CD14-positive monocyte (primary cell): ENCODE measurements at regions not wholly inside any gene's neighbourhood (a gene's known extent, or its start where the extent isn't known, plus 50 kb on each side); places are given as distances from the start of the nearest gene placed in this dataset.
"Not testable (repeated sequence)": the region's sequence is repeated elsewhere in the genome, so short reads cannot be mapped to it uniquely, and the experiment has no call there.

ENCODE experiments used
- DNase-seq, 3 donors: peaks; one replicate each; pipeline ENCODE4 v3.0.0-alpha.2; 2011 to 2022
- H2AFZ ChIP-seq: 2 replicates; pipeline ENCODE4 v1.6.0; 2012; ENCODE audit warnings: mild to moderate bottlenecking, low read depth, low read length, inconsistent platforms; ENCODE audit not compliant: insufficient read depth, poor library complexity, severe bottlenecking
- H3K27ac ChIP-seq, 2 donors: 1 replicate in 1 of 2; 2 replicates in 1 of 2; pipeline ENCODE4 v1.5.1; 2012 to 2013; ENCODE audit warnings: low read length in 2 of 2, control low read depth in 1 of 2, inconsistent platforms in 1 of 2, low read depth in 1 of 2, mild to moderate bottlenecking in 1 of 2
- H3K27me3 ChIP-seq, 2 donors: one replicate each; pipeline versions ENCODE4 v1.6.0 to v1.6.1; 2011 to 2013; ENCODE audit warnings: low read length in 2 of 2; ENCODE audit not compliant: control insufficient read depth in 2 of 2, insufficient read depth in 2 of 2
- H3K36me3 ChIP-seq, 2 donors: replicated peaks in 1 of 2; 1 replicate in 1 of 2; 2 replicates in 1 of 2; pipeline versions ENCODE4 v1.5.1 to v1.6.1; 2012 to 2013; ENCODE audit warnings: low read length in 2 of 2, control low read depth in 1 of 2, inconsistent platforms in 1 of 2, mild to moderate bottlenecking in 1 of 2; ENCODE audit not compliant: insufficient read depth in 2 of 2, control insufficient read depth in 1 of 2
- H3K4me1 ChIP-seq, 2 donors: 1 replicate in 1 of 2; 2 replicates in 1 of 2; pipeline versions ENCODE4 v1.5.1 to v1.6.1; 2012 to 2013; ENCODE audit warnings: low read length in 2 of 2, control low read depth in 1 of 2, inconsistent platforms in 1 of 2, mild to moderate bottlenecking in 1 of 2, moderate library complexity in 1 of 2; ENCODE audit not compliant: insufficient read depth in 2 of 2, control insufficient read depth in 1 of 2
- H3K4me2 ChIP-seq: replicated peaks from 2 replicates; pipeline ENCODE3; 2012; ENCODE audit warnings: low read length, moderate library complexity, mild to moderate bottlenecking; ENCODE audit not compliant: poor library complexity, severe bottlenecking; ENCODE audit errors: extremely low read depth
- H3K4me3 ChIP-seq, 3 experiments: fragments of 200-600 bp in 1 of 3; sonication (generic) in 1 of 3; replicated peaks in 1 of 3; 1 replicate in 2 of 3; 2 replicates in 1 of 3; pipeline ENCODE4 v1.5.1; 2011 to 2013; ENCODE audit warnings: low read length in 3 of 3, mild to moderate bottlenecking in 3 of 3, control low read depth in 2 of 3, low read depth in 2 of 3, inconsistent platforms in 1 of 3, moderate library complexity in 1 of 3
- H3K79me2 ChIP-seq: 2 replicates; pipeline ENCODE4 v1.6.0; 2012; ENCODE audit warnings: mild to moderate bottlenecking, control low read depth, inconsistent platforms, low read length, moderate library complexity; ENCODE audit not compliant: insufficient read depth
- H3K9ac ChIP-seq: 2 replicates; pipeline ENCODE4 v1.6.0; 2017; ENCODE audit warnings: low read length, mild to moderate bottlenecking; ENCODE audit not compliant: insufficient read depth, poor library complexity, severe bottlenecking
- H3K9me3 ChIP-seq, 2 donors: replicated peaks in 1 of 2; 1 replicate in 1 of 2; 2 replicates in 1 of 2; pipeline versions ENCODE4 v1.5.1 to v1.6.1; 2012 to 2013; ENCODE audit warnings: low read length in 2 of 2, control low read depth in 1 of 2; ENCODE audit not compliant: control insufficient read depth in 1 of 2, insufficient read depth in 1 of 2
- H4K20me1 ChIP-seq: 2 replicates; pipeline ENCODE4 v1.6.0; 2012; ENCODE audit warnings: mild to moderate bottlenecking, low read length, control low read depth, moderate library complexity; ENCODE audit not compliant: insufficient read depth
- H3K27ac Mint-ChIP-seq, 7 donors: one replicate each; pipeline ENCODE4 v1.8.0; 2020; ENCODE audit warnings: mild to moderate bottlenecking in 7 of 7, mixed read lengths in 7 of 7, moderate library complexity in 6 of 7, inconsistent platforms in 2 of 7
- H3K27me3 Mint-ChIP-seq, 3 donors: one replicate each; pipeline ENCODE4 v1.8.0; 2021 to 2022; ENCODE audit warnings: low read depth in 3 of 3, mild to moderate bottlenecking in 3 of 3, mixed read lengths in 3 of 3, moderate library complexity in 3 of 3, inconsistent platforms in 1 of 3
- H3K36me3 Mint-ChIP-seq, 2 donors: one replicate each; pipeline ENCODE4 v1.8.0; 2020; ENCODE audit warnings: mixed read lengths in 2 of 2, inconsistent platforms in 1 of 2, mild to moderate bottlenecking in 1 of 2
- H3K4me1 Mint-ChIP-seq: one replicate; pipeline ENCODE4 v1.8.0; 2020; ENCODE audit warnings: mild to moderate bottlenecking, mixed read lengths
- H3K4me3 Mint-ChIP-seq, 2 donors: one replicate each; pipeline ENCODE4 v1.8.0; 2020; ENCODE audit warnings: mild to moderate bottlenecking in 2 of 2, mixed read lengths in 2 of 2, moderate library complexity in 1 of 2
- H3K9me3 Mint-ChIP-seq, 7 donors: one replicate each; pipeline ENCODE4 v1.8.0; 2020 to 2022; ENCODE audit warnings: mixed read lengths in 7 of 7, mild to moderate bottlenecking in 6 of 7, moderate library complexity in 6 of 7, inconsistent platforms in 2 of 7
- WGBS: methylation state at CpG from one replicate; pipeline ENCODE4 v1.1.5; 2013; ENCODE audit warnings: missing lambda C conversion rate; ENCODE audit not compliant: insufficient coverage; 5-methylcytosine and 5-hydroxymethylcytosine counted together
- intact Hi-C, 2 donors: fragments of 100-400 bp; cut with micrococcal nuclease; formaldehyde crosslinking; loops; one replicate each; pipeline versions ENCODE4 v1.15.0 to v1.15.1; 2023
- TF ChIP-seq, protein P1 (sequence below): fragments of 200-600 bp; IDR thresholded peaks from one replicate; pipeline ENCODE4 v1.8.0; 2022; ENCODE audit warnings: antibody characterized with exemption, mild to moderate bottlenecking

DNA sequence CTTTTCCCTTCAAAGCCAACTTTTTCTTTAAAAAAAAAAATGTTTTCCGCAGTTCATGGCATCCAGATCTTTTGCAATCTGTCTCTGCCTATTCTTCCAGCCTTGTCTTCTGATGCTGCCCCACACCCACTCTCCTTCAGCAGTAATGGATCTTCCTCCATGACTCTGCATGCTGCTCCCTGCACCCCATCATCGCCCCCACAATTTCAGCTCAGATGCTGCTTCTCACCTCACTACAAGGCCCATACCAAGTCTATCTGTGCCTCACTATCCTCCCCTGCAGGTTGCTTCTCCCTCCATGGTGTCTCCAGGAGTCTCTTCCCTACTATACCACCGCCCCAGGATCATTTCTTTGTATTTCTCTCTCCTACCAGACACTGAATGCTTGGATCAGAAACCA is 260.6 kb downstream of the ANAPC1 start:
- Mint-ChIP-seq H3K36me3 (peaks cover 7 to 12% of the 10 kb centered on the region in 2 donors), H3K27me3 (peaks cover 0 to 2% (median 0%) of the 10 kb centered on the region in 3 donors), H3K4me3 (no peak overlapping the region), H3K9me3 (peaks cover 5 to 18% (median 10%) of the 10 kb centered on the region in 7 donors), H3K4me1 (peaks cover 67% of the 10 kb centered on the region), H3K27ac (peak overlapping the region; percentile 90 to 98 (median 96))
- no peak for DNase-seq
- peak overlapping the region; percentile 27 to 88 for H3K27ac ChIP-seq
- H3K27me3 ChIP-seq = no peaks in the 10 kb centered on the region
- no peaks in the 10 kb centered on the region for H4K20me1 ChIP-seq
- H3K4me1 ChIP-seq = peaks cover 61 to 80% of the 10 kb centered on the region in 2 donors
- TF ChIP-seq, protein P1, sequence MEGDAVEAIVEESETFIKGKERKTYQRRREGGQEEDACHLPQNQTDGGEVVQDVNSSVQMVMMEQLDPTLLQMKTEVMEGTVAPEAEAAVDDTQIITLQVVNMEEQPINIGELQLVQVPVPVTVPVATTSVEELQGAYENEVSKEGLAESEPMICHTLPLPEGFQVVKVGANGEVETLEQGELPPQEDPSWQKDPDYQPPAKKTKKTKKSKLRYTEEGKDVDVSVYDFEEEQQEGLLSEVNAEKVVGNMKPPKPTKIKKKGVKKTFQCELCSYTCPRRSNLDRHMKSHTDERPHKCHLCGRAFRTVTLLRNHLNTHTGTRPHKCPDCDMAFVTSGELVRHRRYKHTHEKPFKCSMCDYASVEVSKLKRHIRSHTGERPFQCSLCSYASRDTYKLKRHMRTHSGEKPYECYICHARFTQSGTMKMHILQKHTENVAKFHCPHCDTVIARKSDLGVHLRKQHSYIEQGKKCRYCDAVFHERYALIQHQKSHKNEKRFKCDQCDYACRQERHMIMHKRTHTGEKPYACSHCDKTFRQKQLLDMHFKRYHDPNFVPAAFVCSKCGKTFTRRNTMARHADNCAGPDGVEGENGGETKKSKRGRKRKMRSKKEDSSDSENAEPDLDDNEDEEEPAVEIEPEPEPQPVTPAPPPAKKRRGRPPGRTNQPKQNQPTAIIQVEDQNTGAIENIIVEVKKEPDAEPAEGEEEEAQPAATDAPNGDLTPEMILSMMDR = no peak
- intact Hi-C loops = no loop called here
- peak overlapping the region; percentile 1 for H2AFZ ChIP-seq
- no peak overlapping the region for H3K4me3 ChIP-seq
- H3K9me3 ChIP-seq = peaks cover 0 to 8% of the 10 kb centered on the region in 2 donors
- H3K4me2 ChIP-seq = no peak overlapping the region
- WGBS = 62% methylated on average over 3 of the region's 3 CpGs
- H3K36me3 ChIP-seq = no peaks in the 10 kb centered on the region
- no peak overlapping the region for H3K9ac ChIP-seq
- H3K79me2 ChIP-seq = no peaks in the 10 kb centered on the region

DNA sequence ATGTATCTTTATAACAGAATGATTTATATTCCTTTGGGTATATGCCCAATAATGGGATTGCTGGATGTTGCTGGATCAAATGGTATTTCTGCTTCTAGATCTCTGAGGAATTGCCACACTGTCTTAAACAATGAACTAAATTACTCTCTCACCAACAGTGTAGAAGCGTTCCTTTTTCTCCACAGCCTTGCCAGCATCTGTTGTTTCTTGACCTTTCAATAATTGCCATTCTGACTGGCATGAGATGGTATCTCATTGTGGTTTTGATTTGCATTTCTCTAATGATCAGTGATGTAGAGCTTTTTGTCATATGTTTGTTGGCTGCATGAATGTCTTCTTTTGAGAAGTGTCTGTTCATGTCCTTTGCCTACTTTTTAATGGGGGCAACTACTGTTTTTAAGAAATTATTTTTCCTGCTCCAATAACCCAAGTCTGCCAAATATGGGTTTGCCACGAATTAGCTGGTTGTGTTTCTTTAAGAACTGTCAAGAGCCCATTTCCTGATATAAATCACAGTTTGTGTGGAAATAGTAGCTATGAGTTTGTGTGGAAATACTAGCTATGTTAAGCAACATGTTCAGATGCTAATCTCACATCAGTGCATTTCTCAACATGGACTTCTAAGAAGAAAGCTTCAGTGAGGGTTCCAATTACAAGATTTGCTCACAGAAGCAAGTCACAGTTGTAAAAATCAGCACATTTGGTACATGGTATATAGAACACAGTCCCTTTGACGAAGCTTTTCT is 259.4 kb downstream of the ANAPC1 start:
- no peaks in the 10 kb centered on the region for H3K27me3 ChIP-seq
- WGBS = no CpG with 5 or more reads among the region's 3 CpGs
- intact Hi-C loops = no loop called here
- H3K4me3 ChIP-seq = peak overlapping the region in 1 of 3 experiments; percentile 33
- peaks cover 4 to 15% of the 10 kb centered on the region in 2 donors for H3K9me3 ChIP-seq
- peak overlapping the region; percentile 39 for H3K9ac ChIP-seq
- Mint-ChIP-seq H3K36me3 (peaks cover 11 to 14% of the 10 kb centered on the region in 2 donors), H3K4me1 (peaks cover 55% of the 10 kb centered on the region), H3K27ac (peak overlapping the region; percentile 94 to 98 (median 97)), H3K27me3 (peaks cover 0 to 2% (median 0%) of the 10 kb centered on the region in 3 donors), H3K4me3 (peak overlapping the region; percentile 6 to 57), H3K9me3 (peaks cover 11 to 28% (median 20%) of the 10 kb centered on the region in 7 donors)
- no peak overlapping the region for H2AFZ ChIP-seq
- H3K4me1 ChIP-seq = peaks cover 49 to 68% of the 10 kb centered on the region in 2 donors
- no peaks in the 10 kb centered on the region for H4K20me1 ChIP-seq
- DNase-seq = peak; percentile 83 to 95 (median 83)
- TF ChIP-seq, protein P1 = no peak
- no peaks in the 10 kb centered on the region for H3K79me2 ChIP-seq
- H3K36me3 ChIP-seq = no peaks in the 10 kb centered on the region
- peak overlapping the region; percentile 88 to 95 for H3K27ac ChIP-seq
- H3K4me2 ChIP-seq = peak overlapping the region; percentile 31

DNA sequence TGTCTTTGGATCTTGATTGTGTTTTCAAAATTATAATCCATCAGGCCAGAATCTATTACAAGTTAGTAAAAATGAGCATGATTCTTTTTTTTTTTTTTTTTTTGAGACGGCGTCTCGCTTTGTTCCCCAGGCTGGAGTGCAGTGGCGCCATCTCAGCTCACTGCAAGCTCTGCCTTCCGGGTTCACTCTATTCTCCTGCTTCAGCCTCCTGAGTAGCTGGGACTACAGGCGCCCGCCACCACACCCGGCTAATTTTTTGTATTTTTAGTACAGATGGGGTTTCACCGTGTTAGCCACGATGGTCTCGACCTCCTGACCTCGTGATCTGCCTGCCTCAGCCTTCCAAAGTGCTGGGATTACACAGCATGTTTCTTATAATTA is 258.8 kb downstream of the ANAPC1 start:
- H3K79me2 ChIP-seq, H3K36me3 ChIP-seq, DNase-seq, H2AFZ ChIP-seq, intact Hi-C loops, H4K20me1 ChIP-seq, H3K27me3 Mint-ChIP-seq, H3K27me3 ChIP-seq: not testable (repeated sequence)
- peaks cover 16 to 34% (median 24%) of the 10 kb centered on the region in 7 donors for H3K9me3 Mint-ChIP-seq
- Histone ChIP-seq H3K4me3 (peak overlapping the region in 1 of 3 experiments; percentile 20), H3K27ac (peak overlapping the region; percentile 88 to 95), H3K9ac (peak overlapping the region; percentile 39), H3K4me2 (peak overlapping the region; percentile 31), H3K4me1 (peaks cover 48 to 62% of the 10 kb centered on the region in 2 donors), H3K9me3 (peaks cover 6 to 15% of the 10 kb centered on the region in 2 donors)
- H3K4me3 Mint-ChIP-seq = peak overlapping the region; percentile 6 to 57
- H3K36me3 Mint-ChIP-seq = peaks cover 11 to 14% of the 10 kb centered on the region in 2 donors
- H3K4me1 Mint-ChIP-seq = peaks cover 52% of the 10 kb centered on the region
- no CpG with 5 or more reads among the region's 12 CpGs for WGBS
- peak overlapping the region; percentile 94 to 98 (median 97) for H3K27ac Mint-ChIP-seq
